Stimulated activated CD4-positive, alpha-beta T cell treated with anti-CD3 and anti-CD28 coated beads, Interleukin-2, amount 100 ng/mL, for 48 hours (primary cell): ENCODE measurements at regions not wholly inside any gene's neighbourhood (a gene's known extent, or its start where the extent isn't known, plus 50 kb on each side); places are given as distances from the start of the nearest gene placed in this dataset.
"Not testable (repeated sequence)": the region's sequence is repeated elsewhere in the genome, so short reads cannot be mapped to it uniquely, and the experiment has no call there.

Experiments
- DNase-seq, 2 donors: peaks; one replicate each; pipeline ENCODE4 v3.0.0-alpha.2; 2020

- not testable (repeated sequence) for DNase-seq
These were observed 87.3 kb upstream of the KITLG start for GRCh38 chr12:88667615-88668014.

DNA sequence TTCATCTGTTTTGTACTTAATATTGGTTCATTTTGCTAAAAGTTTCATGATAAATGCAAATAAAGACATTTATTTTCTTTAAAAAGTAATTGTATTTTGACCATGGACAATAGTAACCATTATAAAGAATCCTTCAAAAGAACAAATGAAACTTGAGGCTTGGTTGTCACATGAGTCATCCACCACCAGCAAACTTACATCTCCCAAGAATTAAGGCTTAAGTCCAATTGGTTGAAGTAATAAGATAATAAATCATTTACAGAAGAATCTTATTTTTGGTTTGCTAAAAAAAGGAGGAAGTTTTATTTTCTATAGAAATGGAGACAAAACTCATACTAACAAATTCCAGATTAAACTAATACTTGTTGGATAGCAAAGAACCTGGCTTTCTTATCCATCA lies 84.8 kb upstream of the KITLG start:
- DNase-seq, result no peak

- DNase-seq, result no peak
These were observed 82.7 kb upstream of the KITLG start for GRCh38 chr12:88662961-88663360.

- DNase-seq, result no peak
These were observed 81.8 kb upstream of the KITLG start for GRCh38 chr12:88662093-88662492.

GRCh38 chr12:88658009-88658408 lies 77.7 kb upstream of the KITLG start:
- no peak for DNase-seq

DNA sequence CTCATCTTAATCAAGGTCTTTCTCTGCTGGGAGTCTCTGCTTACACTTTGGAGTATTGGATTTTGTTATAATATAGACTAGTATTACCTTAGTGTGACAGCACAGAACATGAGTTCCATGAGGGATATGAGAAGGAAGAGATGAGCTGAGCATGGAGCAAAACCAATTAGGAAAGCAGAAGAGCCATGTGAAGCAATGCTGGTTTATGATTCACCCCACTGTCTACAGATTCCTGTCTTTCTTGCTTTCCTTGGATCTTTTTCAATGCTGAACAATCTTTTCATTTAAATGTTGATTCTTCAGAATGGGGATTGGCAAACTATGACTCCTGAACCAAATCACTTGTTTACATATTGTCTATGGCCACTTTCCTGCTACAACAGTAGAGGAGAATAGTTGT lies 70.4 kb upstream of the KITLG start:
- no peak for DNase-seq

- DNase-seq, result no peak
These were observed 68.4 kb upstream of the KITLG start for GRCh38 chr12:88648625-88649024.

DNA sequence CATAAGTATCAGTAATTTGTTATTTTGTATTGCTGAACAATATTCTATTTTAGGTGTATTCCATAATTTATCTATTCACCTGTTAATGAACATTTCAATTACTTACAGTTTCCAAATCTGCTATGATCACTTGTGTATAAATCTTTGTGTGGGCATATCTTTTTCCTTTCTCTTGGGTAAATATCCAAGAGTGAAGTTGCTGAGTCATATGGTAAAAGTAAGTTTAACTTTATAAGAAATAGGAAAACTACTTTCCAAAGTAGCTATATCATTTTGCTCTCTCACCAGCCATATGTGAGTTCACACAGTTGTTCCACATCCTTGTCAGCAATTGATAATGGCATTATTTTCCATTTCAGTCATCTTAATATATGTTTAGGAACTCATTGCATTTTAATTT lies 66.6 kb upstream of the KITLG start:
- no peak for DNase-seq

DNA sequence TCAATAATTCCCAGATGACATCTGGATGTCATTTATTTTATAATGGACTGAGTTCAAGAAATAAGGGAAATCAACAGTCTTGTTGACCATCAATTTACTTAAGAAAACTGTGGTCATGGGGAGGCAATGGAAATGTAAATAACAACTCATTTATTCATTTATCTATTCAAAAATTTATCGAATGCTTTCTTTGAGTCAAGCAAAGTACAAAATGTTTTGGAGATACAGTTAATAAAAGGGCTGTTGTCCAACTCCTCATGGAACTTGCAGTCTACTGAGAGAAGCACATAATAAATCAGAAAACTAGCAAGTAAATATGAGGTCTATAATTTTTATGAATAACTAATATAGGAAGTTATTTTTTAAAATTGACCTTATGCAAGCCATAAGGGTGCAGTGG lies 65.5 kb upstream of the KITLG start:
- no peak for DNase-seq

DNA sequence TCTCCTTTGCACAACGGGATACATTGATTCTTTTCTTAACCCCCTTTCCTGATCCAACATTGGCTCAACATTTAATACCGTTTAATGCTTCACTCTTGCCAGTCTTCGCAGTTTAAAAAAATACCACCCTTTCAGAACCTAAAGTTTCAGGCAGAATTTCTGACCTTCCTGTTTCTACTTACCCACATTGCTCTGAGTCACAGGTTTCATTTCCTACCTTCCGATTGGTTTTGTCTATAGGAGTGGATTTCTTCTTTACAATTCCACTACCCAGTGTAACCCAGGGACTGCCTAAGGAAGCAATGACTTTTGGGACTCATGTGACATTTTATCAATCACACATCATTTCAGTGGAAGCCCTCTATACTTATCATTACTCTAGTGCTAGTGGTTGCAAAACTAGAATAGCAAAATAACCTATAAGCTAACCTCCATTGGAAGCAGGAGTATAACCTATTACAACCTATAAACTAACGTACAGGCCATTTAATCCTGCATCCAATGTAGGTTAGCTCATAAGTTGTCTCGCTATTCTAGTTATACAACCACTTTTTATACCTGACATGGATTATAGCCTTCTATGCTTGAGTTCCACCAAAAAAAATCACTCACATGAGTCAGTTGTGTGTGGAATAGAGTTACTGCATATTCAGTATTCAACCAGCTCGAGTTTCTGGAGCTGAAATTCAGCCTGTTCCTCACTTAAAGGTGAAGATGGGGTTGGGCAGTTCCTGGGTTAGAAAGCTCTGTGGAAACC lies 64.9 kb upstream of the KITLG start:
- no peak for DNase-seq

DNA sequence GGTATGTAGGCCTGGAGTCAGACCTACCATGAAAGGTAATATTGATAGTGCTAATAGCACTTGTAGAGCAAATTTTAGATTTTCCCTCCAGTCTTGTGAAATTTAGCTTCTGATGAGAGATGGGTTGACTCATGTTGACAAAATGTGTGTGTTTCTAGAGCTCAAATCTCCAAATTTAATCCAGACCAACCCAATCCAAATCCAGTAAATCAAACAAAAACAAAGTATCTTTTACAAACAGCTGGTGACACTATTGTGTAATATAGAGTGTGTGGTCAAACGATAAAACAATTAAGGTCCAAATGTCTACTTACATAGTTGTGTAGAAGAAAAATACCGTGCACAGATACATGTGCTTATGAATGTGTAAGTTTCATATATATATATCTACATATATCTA lies 63.4 kb upstream of the KITLG start:
- no peak for DNase-seq

DNA sequence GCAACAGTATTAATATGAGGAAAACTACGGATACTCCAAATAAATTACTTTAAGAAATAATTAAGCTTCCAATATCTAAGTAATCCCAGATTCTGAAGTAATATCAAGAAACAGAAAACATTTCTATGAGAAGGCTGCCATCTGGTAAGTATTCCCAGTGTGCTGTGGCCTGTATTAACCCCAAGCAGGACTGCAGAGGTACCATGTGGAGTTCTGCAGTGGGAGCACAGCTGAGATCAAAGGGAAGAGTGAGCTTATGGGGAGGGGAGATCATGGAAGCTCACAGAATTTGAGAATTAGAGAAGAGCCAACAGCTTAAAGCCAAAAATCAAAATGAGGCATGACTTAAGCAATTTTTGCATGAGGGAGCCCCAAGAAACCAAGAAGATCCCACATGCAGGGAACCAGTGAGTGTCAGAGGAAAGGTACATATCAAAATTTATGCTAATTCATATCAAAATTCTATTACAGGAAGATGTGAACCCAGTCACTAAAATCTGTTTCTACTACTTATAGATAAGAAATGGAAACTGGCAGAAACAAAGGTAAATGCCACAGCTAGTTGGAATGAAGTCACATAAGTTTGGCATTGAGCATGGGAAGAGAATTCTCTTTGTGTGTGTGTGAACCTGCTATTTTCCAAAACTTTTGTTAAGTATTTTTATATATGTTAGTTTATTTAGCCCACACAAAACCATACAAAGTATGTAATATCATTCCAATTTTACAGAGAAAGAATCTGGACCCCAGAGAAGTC lies 62.6 kb upstream of the KITLG start:
- DNase-seq, result no peak

- DNase-seq, result no peak
These were observed 58.9 kb upstream of the KITLG start for GRCh38 chr12:88638966-88639760.

- no peak for DNase-seq
These were observed 58.1 kb upstream of the KITLG start for GRCh38 chr12:88638388-88638787.

DNA sequence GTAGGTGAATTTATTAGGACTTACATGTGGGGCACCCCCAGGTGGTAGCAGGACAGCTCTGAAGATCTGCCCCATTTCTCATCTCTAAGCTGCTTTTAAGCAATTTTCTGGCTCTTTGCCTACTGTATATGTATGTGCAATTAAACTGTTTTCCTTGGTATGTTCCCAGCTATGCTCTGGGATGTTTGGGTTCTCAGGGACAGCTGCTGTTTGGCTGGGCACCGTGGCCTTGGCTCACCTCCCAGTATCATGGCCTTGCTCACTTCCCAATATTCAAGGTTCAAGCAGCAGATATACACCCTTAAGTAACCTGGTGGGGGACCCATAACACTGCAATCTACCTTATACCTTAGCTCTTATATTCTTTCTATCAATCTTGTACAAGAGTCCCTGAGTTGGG lies 53.7 kb upstream of the KITLG start:
- no peak for DNase-seq

DNA sequence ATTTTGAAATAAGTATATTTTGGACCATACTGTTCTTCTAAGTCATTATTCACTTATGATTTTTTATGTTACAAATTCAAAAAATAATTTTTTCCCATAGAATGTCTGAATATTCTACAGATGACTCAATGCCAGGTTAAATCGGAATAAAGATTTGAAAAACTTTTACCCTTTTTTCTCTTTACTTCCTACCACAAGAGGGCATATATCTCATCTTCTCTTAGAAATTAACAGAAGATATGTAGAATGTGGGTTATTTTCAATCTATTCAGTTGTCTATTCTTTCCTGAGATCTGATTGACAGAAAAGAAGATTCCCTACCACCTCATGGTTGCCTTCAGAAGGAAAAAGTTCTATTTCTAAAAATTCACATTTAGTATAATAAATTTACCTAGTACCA lies 53.0 kb upstream of the KITLG start:
- no peak for DNase-seq

- no peak for DNase-seq
These were observed 50.3 kb upstream of the KITLG start for GRCh38 chr12:88630561-88630960.
